A673 (cell line): ENCODE measurements at regions not wholly inside any gene's neighbourhood (a gene's known extent, or its start where the extent isn't known, plus 50 kb on each side); places are given as distances from the start of the nearest gene placed in this dataset.

Source experiments
- BruUV-seq: library from RNA; stranded (reverse); fragments of 400-500 nt; replicated peaks from 2 replicates; lab custom pipeline; 2021; lab: Mats Ljungman, UMichigan
- CTCF ChIA-PET: fragments of 300-600 bp; sonication (Branson Sonifier 250); formaldehyde crosslinking; loops from one replicate; lab custom pipeline; 2022; ENCODE audit warnings: antibody characterized with exemption; lab: Charles Lee
- POLR2A ChIA-PET: fragments of 300-600 bp; sonication (Branson Sonifier 250); formaldehyde crosslinking; loops from one replicate; lab custom pipeline; 2022; ENCODE audit warnings: antibody characterized with exemption; ENCODE audit not compliant: low non-redundant PET; lab: Charles Lee
- DNase-seq: peaks from one replicate; pipeline ENCODE4 v3.0.0-alpha.2; 2015; ENCODE audit warnings: low spot score
- H3K27ac ChIP-seq: fragments of 200-600 bp; sonication (generic); 2 replicates; pipeline ENCODE4 v1.5.1; 2016; ENCODE audit warnings: mixed run types, low read depth, mild to moderate bottlenecking, mixed read lengths, antibody characterized with exemption, low read length; ENCODE audit not compliant: poor library complexity, severe bottlenecking
- H3K27me3 ChIP-seq: fragments of 200-600 bp; sonication (generic); replicated peaks from 2 replicates; pipeline ENCODE4 v1.6.1; 2017; ENCODE audit warnings: mixed run types, low read depth, mild to moderate bottlenecking, mixed read lengths, antibody characterized with exemption, low read length; ENCODE audit not compliant: insufficient read depth, poor library complexity
- H3K36me3 ChIP-seq: fragments of 200-600 bp; sonication (generic); 2 replicates; pipeline ENCODE4 v1.6.1; 2016; ENCODE audit warnings: mixed run types, mild to moderate bottlenecking, mixed read lengths, antibody characterized with exemption, low read length; ENCODE audit not compliant: insufficient read depth, poor library complexity, severe bottlenecking
- H3K4me1 ChIP-seq: fragments of 200-600 bp; sonication (generic); 2 replicates; pipeline ENCODE4 v1.6.1; 2017; ENCODE audit warnings: mixed run types, mild to moderate bottlenecking, mixed read lengths, antibody characterized with exemption, low read length; ENCODE audit not compliant: insufficient read depth, poor library complexity, severe bottlenecking
- H3K4me3 ChIP-seq: fragments of 200-600 bp; sonication (generic); 2 replicates; pipeline ENCODE4 v1.5.1; 2016; ENCODE audit warnings: low read depth, mixed run types, mild to moderate bottlenecking, mixed read lengths, low read length; ENCODE audit not compliant: poor library complexity, severe bottlenecking
- H3K9me3 ChIP-seq: fragments of 200-600 bp; sonication (generic); 2 replicates; pipeline ENCODE4 v1.6.1; 2016; ENCODE audit warnings: mixed run types, low read depth, mild to moderate bottlenecking, mixed read lengths, antibody characterized with exemption, low read length; ENCODE audit not compliant: poor library complexity, severe bottlenecking
- EZH2 ChIP-seq: fragments of 200-600 bp; sonication (generic); IDR thresholded peaks from 2 replicates; pipeline ENCODE4 v1.6.1; 2017; ENCODE audit warnings: borderline replicate concordance, low read depth, mild to moderate bottlenecking, mixed read lengths, antibody characterized with exemption, low read length; ENCODE audit not compliant: poor library complexity, severe bottlenecking
- intact Hi-C: fragments of 100-400 bp; cut with micrococcal nuclease; formaldehyde crosslinking; loops from one replicate; pipeline ENCODE4 v1.10.0; 2022; ENCODE audit not compliant: unreplicated experiment
- TF ChIP-seq, protein P1 (sequence below): fragments of 300-800, 200-600 bp; sonication (generic); conservative IDR thresholded peaks from 2 replicates; pipeline ENCODE4 v1.5.1; 2017; ENCODE audit warnings: low read depth, mild to moderate bottlenecking, antibody characterized with exemption, low read length, moderate library complexity, mixed read lengths

DNA sequence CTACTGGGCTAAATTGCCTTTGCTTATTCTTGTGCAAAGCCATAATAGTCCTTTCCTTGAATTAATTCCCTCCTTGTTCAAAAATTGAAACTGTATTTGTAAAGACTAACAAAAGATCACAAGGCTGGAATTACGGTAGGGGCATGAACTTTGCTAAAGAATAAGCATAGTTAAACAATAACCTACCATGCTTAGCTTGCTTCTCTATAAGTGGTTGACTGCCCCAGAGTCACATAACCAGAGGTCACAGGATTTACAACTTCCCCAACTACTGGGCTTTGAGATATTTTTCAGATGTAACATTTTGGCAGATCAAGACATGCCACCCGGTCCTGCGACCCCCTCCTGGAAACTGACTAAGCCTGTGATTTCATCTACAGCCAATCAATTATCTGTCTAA is 181.4 kb downstream of the GPAM start:
- POLR2A ChIA-PET, result no interaction called here
- Histone ChIP-seq H3K4me3 (no peak overlapping the region), H3K9me3 (no peaks in the 10 kb centered on the region), H3K27me3 (peaks cover 12% of the 10 kb centered on the region), H3K4me1 (no peaks in the 10 kb centered on the region), H3K27ac (no peak overlapping the region), H3K36me3 (no peaks in the 10 kb centered on the region)
- DNase-seq, result no peak
- TF ChIP-seq, protein P1, sequence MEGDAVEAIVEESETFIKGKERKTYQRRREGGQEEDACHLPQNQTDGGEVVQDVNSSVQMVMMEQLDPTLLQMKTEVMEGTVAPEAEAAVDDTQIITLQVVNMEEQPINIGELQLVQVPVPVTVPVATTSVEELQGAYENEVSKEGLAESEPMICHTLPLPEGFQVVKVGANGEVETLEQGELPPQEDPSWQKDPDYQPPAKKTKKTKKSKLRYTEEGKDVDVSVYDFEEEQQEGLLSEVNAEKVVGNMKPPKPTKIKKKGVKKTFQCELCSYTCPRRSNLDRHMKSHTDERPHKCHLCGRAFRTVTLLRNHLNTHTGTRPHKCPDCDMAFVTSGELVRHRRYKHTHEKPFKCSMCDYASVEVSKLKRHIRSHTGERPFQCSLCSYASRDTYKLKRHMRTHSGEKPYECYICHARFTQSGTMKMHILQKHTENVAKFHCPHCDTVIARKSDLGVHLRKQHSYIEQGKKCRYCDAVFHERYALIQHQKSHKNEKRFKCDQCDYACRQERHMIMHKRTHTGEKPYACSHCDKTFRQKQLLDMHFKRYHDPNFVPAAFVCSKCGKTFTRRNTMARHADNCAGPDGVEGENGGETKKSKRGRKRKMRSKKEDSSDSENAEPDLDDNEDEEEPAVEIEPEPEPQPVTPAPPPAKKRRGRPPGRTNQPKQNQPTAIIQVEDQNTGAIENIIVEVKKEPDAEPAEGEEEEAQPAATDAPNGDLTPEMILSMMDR, result no peak
- TF ChIP-seq EZH2, result no peak
- intact Hi-C loops, result no loop called here
- BruUV-seq, result no TSS peak
- CTCF ChIA-PET, result no interaction called here

DNA sequence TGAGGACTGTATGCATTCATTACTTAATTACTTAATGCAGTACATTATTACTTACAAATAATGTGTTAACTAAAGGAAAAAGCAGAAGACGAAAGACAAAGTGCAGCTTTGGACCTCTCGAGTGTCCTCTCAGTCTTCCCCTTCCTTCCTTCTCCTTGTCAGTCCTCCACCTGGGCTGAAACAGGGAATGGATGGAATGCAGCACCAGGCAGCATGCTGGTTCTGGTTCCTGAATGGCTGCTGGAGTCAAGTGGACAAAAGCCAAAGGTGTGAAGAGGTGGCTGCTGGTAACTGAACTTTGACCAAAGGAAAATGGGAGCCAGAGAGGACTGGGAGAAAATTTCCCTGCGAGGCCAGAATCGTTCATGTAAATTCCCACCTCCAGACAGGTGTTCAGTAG is 179.5 kb downstream of the GPAM start:
- CTCF ChIA-PET, result no interaction called here
- BruUV-seq, result no TSS peak
- H3K4me3 ChIP-seq, result no peak overlapping the region
- TF ChIP-seq EZH2, result no peak
- TF ChIP-seq, protein P1, result no peak
- H3K9me3 ChIP-seq, result no peaks in the 10 kb centered on the region
- peaks cover 25% of the 10 kb centered on the region for H3K27me3 ChIP-seq
- intact Hi-C loops, result no loop called here
- POLR2A ChIA-PET, result no interaction called here
- H3K36me3 ChIP-seq, result no peaks in the 10 kb centered on the region
- no peaks in the 10 kb centered on the region for H3K4me1 ChIP-seq
- H3K27ac ChIP-seq, result no peak overlapping the region
- DNase-seq, result no peak

DNA sequence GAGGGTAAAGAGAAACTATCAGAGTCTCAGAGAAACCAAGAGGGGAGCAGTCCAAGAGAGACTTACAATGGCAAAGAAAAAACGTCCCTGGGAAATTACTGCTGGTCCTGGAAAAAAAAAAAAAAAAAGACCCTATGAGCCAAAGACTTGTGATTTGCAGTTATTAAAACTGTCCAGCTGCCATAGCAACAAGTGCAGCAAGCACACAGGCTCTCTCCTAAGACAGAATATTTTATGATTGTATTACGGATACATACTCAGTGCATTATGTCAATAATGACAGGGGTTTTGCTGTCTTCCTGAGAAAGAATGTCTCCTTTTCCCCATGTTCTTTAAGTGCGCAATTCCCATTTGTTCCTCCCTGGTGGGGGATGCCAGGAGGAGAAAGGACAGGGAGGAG is 178.5 kb downstream of the GPAM start:
- BruUV-seq, result no TSS peak
- ChIA-PET CTCF (no interaction called here), POLR2A (no interaction called here)

More for the DNA sequence above, 178.5 kb downstream of the GPAM start:
- H3K4me1 ChIP-seq, result no peaks in the 10 kb centered on the region
- no peak overlapping the region for H3K27ac ChIP-seq
- H3K36me3 ChIP-seq, result no peaks in the 10 kb centered on the region
- DNase-seq, result no peak
- H3K4me3 ChIP-seq, result no peak overlapping the region
- no peak for TF ChIP-seq EZH2
- TF ChIP-seq, protein P1, result no peak
- no peaks in the 10 kb centered on the region for H3K9me3 ChIP-seq
- peaks cover 25% of the 10 kb centered on the region for H3K27me3 ChIP-seq
- intact Hi-C loops, result no loop called here
